GM23248 (cell line): ENCODE measurements at regions not wholly inside any gene's neighbourhood (a gene's known extent, or its start where the extent isn't known, plus 50 kb on each side); places are given as distances from the start of the nearest gene placed in this dataset.

Experiments
- EZH2 ChIP-seq: fragments of 200-600 bp; sonication (generic); IDR thresholded peaks from 2 replicates; pipeline ENCODE4 v1.6.1; 2018; ENCODE audit warnings: antibody characterized with exemption, mild to moderate bottlenecking; ENCODE audit not compliant: insufficient read depth, poor library complexity, severe bottlenecking
- EZH2phosphoT487 ChIP-seq: fragments of 200-600 bp; sonication (generic); IDR thresholded peaks from 2 replicates; pipeline ENCODE4 v1.6.1; 2018; ENCODE audit warnings: antibody characterized with exemption, moderate library complexity, mild to moderate bottlenecking, low read depth; ENCODE audit not compliant: insufficient read depth

- no peak for TF ChIP-seq EZH2
- no peak for TF ChIP-seq EZH2phosphoT487
Observed at GRCh38 chr3:140829796-140830195, 111.8 kb upstream of the SLC25A36 start.
